GM19351 (cell line): ENCODE measurements at regions not wholly inside any gene's neighbourhood (a gene's known extent, or its start where the extent isn't known, plus 50 kb on each side); places are given as distances from the start of the nearest gene placed in this dataset.
"Not testable (repeated sequence)": the region's sequence is repeated elsewhere in the genome, so short reads cannot be mapped to it uniquely, and the experiment has no call there.

Experiments
- ATAC-seq: cut with Tn5 transposase; IDR thresholded peaks from one replicate; pipeline ENCODE4 v1.9.1; 2021; ENCODE audit warnings: mild to moderate bottlenecking, moderate library complexity; ENCODE audit not compliant: unreplicated experiment

- no peak for ATAC-seq
These were observed 1165.5 kb upstream of the SLC39A10 start for GRCh38 chr2:194491409-194492115.

GRCh38 chr2:194486326-194486725, 1170.7 kb upstream of the SLC39A10 start:
- no peak for ATAC-seq

- ATAC-seq, result no peak
These were observed 1174.0 kb upstream of the SLC39A10 start for GRCh38 chr2:194483041-194483440.

GRCh38 chr2:194465641-194466040, 1191.4 kb upstream of the SLC39A10 start:
- ATAC-seq, result no peak

GRCh38 chr2:194464964-194465638, 1191.9 kb upstream of the SLC39A10 start:
- ATAC-seq, result no peak

- ATAC-seq, result not testable (repeated sequence)
These were observed 1194.1 kb upstream of the SLC39A10 start for GRCh38 chr2:194462883-194463282.

- ATAC-seq, result no peak
These were observed 1201.7 kb upstream of the SLC39A10 start for GRCh38 chr2:194455358-194455757.

GRCh38 chr2:194452504-194452903, 1204.5 kb upstream of the SLC39A10 start:
- ATAC-seq, result no peak

- no peak for ATAC-seq
These were observed 1211.8 kb upstream of the SLC39A10 start for GRCh38 chr2:194445226-194445625.

GRCh38 chr2:194443926-194444325, 1213.1 kb upstream of the SLC39A10 start:
- ATAC-seq, result no peak

- ATAC-seq, result no peak
These were observed 1232.3 kb upstream of the SLC39A10 start for GRCh38 chr2:194424683-194425209.

- no peak for ATAC-seq
These were observed 1245.8 kb upstream of the SLC39A10 start for GRCh38 chr2:194411221-194411620.

GRCh38 chr2:194395818-194396217, 1261.2 kb upstream of the SLC39A10 start:
- ATAC-seq, result no peak

GRCh38 chr2:194385376-194385775, 1271.7 kb upstream of the SLC39A10 start:
- ATAC-seq, result no peak

- no peak for ATAC-seq
These were observed 1273.6 kb upstream of the SLC39A10 start for GRCh38 chr2:194383401-194383800.

GRCh38 chr2:194382221-194382620, 1274.8 kb upstream of the SLC39A10 start:
- ATAC-seq, result no peak

- ATAC-seq, result peak; percentile 93
These were observed 1277.0 kb upstream of the SLC39A10 start for GRCh38 chr2:194380011-194380410.

- ATAC-seq, result not testable (repeated sequence)
These were observed 1289.6 kb upstream of the SLC39A10 start for GRCh38 chr2:194367390-194367789.

GRCh38 chr2:194363878-194364277, 1293.1 kb upstream of the SLC39A10 start:
- no peak for ATAC-seq

GRCh38 chr2:194363295-194363694, 1293.7 kb upstream of the SLC39A10 start:
- ATAC-seq, result no peak

GRCh38 chr2:194352505-194352904, 1304.5 kb upstream of the SLC39A10 start:
- no peak for ATAC-seq

- ATAC-seq, result no peak
These were observed 1310.8 kb upstream of the SLC39A10 start for GRCh38 chr2:194346193-194346592.
